WI38 (cell line): ENCODE measurements at regions not wholly inside any gene's neighbourhood (a gene's known extent, or its start where the extent isn't known, plus 50 kb on each side); places are given as distances from the start of the nearest gene placed in this dataset.

Experiments used
- H3K4me3 ChIP-seq: 2 replicates; pipeline ENCODE4 v1.5.1; 2011; ENCODE audit warnings: low read depth, mild to moderate bottlenecking, control low read depth, low read length
- TF ChIP-seq, protein P1 (sequence below): IDR thresholded peaks from 2 replicates; pipeline ENCODE4 v1.5.1; 2012; ENCODE audit warnings: low read depth, mild to moderate bottlenecking, control low read depth, low read length

DNA sequence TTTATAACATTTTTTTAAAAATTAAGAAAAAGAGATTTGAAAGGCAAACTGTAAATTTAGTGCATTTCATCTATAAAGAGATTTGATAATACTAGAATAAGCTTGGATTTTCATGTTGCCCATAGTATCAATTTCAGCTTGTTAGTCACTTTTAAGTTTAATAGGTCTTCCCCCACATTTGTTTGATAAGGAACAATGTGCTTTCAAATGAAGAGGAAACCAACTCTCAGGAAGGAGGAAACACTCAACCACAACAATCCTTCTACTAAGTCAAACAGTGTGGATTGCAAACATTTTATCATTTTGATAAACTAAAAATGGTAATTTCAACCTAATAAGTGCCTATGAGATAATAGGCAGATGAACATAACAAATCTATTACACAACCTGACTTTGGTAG, 397.1 kb upstream of the CDH20 start:
- TF ChIP-seq, protein P1, sequence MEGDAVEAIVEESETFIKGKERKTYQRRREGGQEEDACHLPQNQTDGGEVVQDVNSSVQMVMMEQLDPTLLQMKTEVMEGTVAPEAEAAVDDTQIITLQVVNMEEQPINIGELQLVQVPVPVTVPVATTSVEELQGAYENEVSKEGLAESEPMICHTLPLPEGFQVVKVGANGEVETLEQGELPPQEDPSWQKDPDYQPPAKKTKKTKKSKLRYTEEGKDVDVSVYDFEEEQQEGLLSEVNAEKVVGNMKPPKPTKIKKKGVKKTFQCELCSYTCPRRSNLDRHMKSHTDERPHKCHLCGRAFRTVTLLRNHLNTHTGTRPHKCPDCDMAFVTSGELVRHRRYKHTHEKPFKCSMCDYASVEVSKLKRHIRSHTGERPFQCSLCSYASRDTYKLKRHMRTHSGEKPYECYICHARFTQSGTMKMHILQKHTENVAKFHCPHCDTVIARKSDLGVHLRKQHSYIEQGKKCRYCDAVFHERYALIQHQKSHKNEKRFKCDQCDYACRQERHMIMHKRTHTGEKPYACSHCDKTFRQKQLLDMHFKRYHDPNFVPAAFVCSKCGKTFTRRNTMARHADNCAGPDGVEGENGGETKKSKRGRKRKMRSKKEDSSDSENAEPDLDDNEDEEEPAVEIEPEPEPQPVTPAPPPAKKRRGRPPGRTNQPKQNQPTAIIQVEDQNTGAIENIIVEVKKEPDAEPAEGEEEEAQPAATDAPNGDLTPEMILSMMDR = no peak
- H3K4me3 ChIP-seq = no peak overlapping the region

DNA sequence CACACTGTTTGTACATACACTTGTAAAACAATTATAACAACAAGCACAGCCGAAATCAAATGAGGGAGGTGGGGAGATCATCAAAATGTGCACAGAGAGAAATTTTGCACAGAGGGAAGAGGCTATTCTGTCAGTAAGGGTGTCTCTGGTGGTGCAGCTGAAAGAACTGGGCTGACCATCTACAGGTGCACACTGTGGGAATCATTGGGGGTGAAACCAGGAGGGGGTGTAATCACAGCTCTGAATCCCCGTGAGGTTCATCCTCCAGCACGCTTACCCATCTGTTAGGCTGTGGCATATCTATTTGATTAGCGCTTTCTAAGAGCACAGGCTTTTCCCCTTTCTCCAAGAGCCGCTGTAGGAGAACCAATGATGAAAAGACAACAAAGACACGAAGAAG, 389.9 kb upstream of the CDH20 start:
- TF ChIP-seq, protein P1 = no peak

DNA sequence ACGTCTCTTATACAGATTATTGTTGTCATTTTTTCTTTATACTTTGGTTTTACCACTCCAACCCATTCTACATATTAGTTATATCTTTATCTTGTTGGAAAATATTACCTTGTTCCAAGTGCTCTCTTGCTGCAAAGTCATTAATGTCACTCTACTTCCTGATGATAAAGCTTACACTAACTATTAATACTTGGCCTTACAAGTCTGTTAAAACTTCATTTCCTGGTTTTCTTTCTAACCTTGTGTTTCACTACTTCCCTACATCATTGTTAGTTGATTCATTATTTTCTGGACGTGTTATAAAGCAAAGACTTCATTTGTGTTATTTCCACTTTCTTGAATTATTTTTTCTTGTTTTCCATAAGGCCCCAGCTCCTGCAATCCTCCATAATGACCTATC, 382.6 kb upstream of the CDH20 start:
- TF ChIP-seq, protein P1 = no peak
- no peak overlapping the region for H3K4me3 ChIP-seq

More for the DNA sequence above, 389.9 kb upstream of the CDH20 start:
- no peak overlapping the region for H3K4me3 ChIP-seq

DNA sequence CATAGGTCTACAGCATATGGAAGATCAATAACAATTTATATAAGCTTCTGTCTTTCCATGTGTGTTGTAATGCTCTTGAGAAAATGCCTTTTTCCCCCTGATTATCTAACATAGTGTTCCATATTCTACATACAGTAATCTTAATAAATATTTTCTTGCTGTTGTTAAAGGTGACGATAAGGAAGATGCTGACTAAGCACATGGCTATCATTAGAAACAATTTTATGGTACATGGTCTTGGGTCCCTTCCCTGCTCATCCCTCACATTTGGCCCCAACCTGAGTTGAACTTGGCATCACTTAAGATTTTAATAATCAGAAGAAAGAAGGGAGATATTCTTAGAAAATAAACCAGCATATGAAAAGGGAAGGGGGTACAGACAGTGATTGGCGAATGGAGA, 382.1 kb upstream of the CDH20 start:
- no peak overlapping the region for H3K4me3 ChIP-seq
- TF ChIP-seq, protein P1 = no peak

DNA sequence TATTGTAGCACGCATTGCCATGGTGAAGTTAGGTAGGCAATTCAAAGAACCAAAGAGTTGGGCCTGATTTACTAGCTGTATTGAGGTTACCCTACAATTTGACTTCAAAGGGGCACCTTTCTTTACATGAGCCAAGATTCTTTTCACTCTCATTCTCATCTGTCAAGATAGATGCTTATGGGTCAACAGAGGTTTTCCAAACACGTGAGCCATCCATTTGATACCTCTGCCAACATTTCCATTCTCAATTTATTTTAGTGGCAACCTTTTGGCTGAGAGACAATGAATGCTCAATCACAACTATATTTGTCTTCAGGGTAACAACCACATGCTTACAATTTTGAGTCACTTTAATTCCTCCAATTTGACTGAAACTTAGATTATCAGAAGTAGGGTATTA, 370.6 kb upstream of the CDH20 start:
- no peak overlapping the region for H3K4me3 ChIP-seq
- TF ChIP-seq, protein P1 = no peak

DNA sequence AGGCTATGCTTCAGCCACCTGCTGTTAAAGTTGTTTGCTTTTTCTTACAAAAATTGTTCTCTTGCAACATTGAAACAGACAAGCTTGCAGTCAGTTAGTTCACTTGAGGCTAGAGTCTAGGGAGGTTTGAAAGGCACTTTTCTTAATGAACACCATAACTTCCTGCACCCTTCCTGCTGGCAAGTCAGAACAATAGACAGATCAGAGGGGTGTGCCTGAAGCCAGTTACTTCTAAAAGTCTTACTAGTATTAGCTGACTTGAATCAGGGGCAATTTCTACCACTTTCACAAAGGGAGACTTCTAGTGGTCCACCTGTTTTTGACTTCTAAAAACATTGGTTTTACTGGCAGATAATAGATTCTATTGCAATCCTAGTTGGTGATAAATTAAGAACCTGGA, 367.4 kb upstream of the CDH20 start:
- TF ChIP-seq, protein P1 = no peak
- no peak overlapping the region for H3K4me3 ChIP-seq

DNA sequence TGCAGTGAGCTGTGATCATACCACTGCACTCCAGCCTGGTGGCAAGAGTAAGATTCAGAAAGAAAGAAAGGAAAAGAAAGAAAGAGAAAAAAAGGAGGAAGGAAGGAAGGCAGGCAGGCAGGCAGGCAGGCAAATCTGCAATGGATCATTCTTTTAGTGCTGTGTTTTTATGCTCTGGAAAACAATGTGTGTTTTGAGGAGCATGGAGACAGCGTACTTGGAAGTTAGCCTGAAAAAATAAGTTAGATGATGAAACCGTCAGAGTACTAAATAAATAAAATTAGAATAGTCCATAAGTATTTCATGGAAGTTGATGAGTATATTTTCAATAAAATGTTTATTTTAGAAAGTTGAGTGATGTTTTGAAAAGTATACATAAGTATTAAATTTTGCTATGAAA, 366.4 kb upstream of the CDH20 start:
- TF ChIP-seq, protein P1 = no peak
- no peak overlapping the region for H3K4me3 ChIP-seq
